ENCODE measurements at regions not wholly inside any gene's neighbourhood (a gene's known extent, or its start where the extent isn't known, plus 50 kb on each side); places are given as distances from the start of the nearest gene placed in this dataset.

DNA sequence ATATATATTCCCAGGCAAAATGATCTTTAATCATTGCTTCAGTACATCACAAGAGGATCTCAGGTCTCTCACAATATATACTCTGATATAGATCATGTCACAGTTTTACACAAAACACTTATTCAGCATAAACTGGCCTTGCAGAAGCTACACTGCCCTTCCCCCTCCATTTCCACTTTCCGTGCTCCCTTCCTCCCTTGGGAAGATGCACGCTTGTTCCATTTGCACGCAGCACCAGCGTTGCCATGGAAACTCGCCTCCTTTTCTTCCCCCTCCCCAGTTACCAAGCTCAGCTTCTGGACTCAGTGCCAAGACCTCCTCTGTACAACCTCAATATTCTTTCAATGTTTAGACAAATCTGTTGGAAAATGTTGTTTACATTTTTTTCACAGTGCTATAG lies 154.6 kb downstream of the RFPL4B start:
- Histone ChIP-seq H3K27me3 (ENCODE audit: insufficient read depth, low read depth, severe bottlenecking) (no peaks in the 10 kb centered on the region), H3K36me3 (no peaks in the 10 kb centered on the region), H3K27ac (no peak overlapping the region), H3K9me3 (ENCODE audit: severe bottlenecking) (no peaks in the 10 kb centered on the region), H3K4me3 (ENCODE audit: low read depth, low read length) (no peak overlapping the region)
- DNase-seq = no peak
- TF ChIP-seq, protein P1, sequence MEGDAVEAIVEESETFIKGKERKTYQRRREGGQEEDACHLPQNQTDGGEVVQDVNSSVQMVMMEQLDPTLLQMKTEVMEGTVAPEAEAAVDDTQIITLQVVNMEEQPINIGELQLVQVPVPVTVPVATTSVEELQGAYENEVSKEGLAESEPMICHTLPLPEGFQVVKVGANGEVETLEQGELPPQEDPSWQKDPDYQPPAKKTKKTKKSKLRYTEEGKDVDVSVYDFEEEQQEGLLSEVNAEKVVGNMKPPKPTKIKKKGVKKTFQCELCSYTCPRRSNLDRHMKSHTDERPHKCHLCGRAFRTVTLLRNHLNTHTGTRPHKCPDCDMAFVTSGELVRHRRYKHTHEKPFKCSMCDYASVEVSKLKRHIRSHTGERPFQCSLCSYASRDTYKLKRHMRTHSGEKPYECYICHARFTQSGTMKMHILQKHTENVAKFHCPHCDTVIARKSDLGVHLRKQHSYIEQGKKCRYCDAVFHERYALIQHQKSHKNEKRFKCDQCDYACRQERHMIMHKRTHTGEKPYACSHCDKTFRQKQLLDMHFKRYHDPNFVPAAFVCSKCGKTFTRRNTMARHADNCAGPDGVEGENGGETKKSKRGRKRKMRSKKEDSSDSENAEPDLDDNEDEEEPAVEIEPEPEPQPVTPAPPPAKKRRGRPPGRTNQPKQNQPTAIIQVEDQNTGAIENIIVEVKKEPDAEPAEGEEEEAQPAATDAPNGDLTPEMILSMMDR (IDR thresholded peaks at IDR 0.05; ENCODE audit: low read depth, low read length) = no peak

DNA sequence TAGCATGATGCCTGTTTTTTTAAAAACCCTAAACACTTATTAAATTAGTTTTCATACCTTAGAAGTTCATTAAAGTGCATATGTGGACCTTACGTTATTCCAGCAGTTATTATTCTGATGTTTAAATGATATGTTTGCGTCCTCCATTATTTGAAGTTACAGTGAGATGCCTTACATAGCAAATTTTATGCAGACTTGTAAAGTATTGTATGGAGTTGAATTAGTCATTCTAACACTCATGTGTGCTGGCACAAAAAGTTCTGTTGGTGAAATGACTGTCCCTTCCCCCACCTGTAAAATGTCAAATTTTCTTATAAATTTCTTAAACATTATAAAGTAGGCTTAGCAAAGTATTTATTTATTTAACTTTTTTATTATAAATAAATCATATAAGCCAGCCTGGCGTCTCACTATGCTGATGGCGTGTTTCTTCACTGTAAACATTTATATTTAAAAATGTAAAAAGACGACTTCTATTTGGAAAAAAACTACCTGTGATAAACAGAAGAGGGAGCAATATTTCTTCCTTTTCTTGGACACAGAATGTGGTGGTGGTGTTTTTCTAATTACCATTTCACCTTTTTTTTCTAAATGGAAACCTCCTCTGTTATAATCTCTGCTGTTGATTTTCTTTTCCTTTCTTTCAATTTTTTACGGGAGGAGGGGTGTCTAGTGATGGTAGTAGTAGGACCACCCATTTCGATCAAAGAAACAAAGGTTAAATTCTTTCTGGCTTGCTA lies 155.4 kb downstream of the RFPL4B start:
- no peak overlapping the region for H3K4me3 ChIP-seq (ENCODE audit: low read depth, low read length)
- H3K27ac ChIP-seq = no peak overlapping the region
- H3K9me3 ChIP-seq (ENCODE audit: severe bottlenecking) = no peaks in the 10 kb centered on the region
- H3K27me3 ChIP-seq (ENCODE audit: insufficient read depth, low read depth, severe bottlenecking) = no peaks in the 10 kb centered on the region
- TF ChIP-seq, protein P1 (IDR thresholded peaks at IDR 0.05; ENCODE audit: low read depth, low read length) = no peak
- H3K36me3 ChIP-seq = no peaks in the 10 kb centered on the region
- no peak for DNase-seq

DNA sequence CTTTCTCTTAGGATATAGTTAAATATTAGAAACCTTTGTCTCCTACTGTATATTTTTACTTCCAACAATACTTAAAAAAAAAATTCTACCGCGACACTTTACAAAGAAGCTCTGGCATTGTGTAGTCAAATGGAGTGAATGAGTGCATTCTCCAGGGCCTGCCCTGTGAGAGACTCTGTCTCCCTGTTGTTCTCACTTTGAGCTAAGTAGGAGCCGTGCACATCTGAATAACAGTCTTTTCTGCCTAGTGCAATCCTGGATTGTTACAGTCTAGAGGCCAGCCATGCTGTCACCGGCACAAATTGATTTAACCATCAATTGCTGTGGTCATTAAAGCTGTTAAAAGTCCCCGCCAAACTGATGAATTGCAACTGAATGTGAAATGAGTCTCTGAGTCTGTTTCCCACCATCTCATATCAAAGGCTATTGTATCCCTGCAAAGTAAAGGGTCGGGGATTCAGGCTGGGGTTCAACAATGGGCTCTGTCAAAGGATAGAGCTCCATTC lies 156.0 kb downstream of the RFPL4B start:
- Histone ChIP-seq H3K27ac (no peak overlapping the region), H3K27me3 (ENCODE audit: insufficient read depth, low read depth, severe bottlenecking) (no peaks in the 10 kb centered on the region), H3K9me3 (ENCODE audit: severe bottlenecking) (no peaks in the 10 kb centered on the region), H3K36me3 (no peaks in the 10 kb centered on the region), H3K4me3 (ENCODE audit: low read depth, low read length) (no peak overlapping the region)
- TF ChIP-seq, protein P1 (IDR thresholded peaks at IDR 0.05; ENCODE audit: low read depth, low read length) = no peak
- DNase-seq = no peak

DNA sequence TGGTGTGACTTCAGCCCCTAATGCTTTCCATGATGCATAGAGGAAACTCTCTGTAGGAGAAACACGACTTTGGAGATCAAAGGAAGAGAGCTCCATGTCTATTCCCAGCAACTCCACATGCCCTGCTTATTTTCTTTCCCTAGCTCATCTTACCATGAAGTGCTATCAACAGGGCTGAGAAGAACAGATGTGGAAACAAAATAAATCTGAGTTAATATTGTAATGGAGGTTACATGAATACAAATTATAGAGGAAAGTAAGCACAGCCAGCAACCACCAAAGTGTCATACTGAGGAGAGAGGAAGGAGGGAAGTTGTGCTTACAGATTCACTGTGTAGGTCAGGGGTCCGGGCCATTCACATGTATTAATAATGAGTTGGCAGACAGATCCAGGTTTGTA lies 157.5 kb downstream of the RFPL4B start:
- DNase-seq = no peak
- H3K36me3 ChIP-seq = no peaks in the 10 kb centered on the region
- H3K27me3 ChIP-seq (ENCODE audit: insufficient read depth, low read depth, severe bottlenecking) = no peaks in the 10 kb centered on the region
- no peaks in the 10 kb centered on the region for H3K9me3 ChIP-seq (ENCODE audit: severe bottlenecking)
- TF ChIP-seq, protein P1 (IDR thresholded peaks at IDR 0.05; ENCODE audit: low read depth, low read length) = no peak
- H3K27ac ChIP-seq = no peak overlapping the region
- H3K4me3 ChIP-seq (ENCODE audit: low read depth, low read length) = no peak overlapping the region

DNA sequence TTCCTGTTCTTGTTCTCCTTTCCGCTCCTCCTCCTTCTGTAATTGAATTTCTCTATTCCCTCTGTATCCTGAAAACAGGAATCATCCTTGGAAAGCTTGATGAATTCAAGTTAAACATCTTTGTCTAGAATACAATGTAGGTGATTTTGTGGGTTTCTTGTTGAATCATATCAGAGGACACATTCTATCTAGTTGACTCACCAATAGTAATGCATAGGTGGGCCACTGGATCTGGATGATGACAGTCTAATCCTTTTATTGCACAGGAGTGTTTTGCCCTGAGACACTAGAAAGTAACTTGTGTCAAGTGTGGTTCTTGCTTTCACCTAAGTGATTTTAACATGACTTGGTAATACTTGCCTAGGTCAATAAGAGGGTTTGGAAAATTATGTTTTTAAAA lies 164.3 kb downstream of the RFPL4B start:
- Histone ChIP-seq H3K36me3 (no peaks in the 10 kb centered on the region), H3K27ac (no peak overlapping the region), H3K9me3 (ENCODE audit: severe bottlenecking) (no peaks in the 10 kb centered on the region), H3K4me3 (ENCODE audit: low read depth, low read length) (no peak overlapping the region), H3K27me3 (ENCODE audit: insufficient read depth, low read depth, severe bottlenecking) (no peaks in the 10 kb centered on the region)
- TF ChIP-seq, protein P1 (IDR thresholded peaks at IDR 0.05; ENCODE audit: low read depth, low read length) = no peak
- DNase-seq = no peak

DNA sequence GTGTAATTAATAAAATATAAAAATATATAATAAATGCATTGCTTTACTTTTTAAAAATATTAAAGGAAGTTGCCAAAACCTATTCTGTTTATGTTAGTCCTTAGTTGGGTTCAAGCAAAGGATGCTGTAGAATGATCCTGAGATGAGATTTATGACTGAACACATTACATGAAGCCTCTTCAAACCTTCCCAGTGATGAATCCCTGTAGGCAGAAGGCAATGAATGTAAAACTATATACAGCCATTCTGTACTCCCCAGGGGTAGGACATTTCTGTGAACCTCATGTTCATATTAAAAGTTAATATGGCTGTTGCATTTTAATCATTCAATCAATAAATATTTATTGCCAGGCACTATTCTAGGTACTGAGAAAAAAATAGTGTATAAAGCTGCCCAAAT lies 166.0 kb downstream of the RFPL4B start:
- TF ChIP-seq, protein P1 (IDR thresholded peaks at IDR 0.05; ENCODE audit: low read depth, low read length) = no peak
- Histone ChIP-seq H3K27ac (no peak overlapping the region), H3K4me3 (ENCODE audit: low read depth, low read length) (no peak overlapping the region), H3K27me3 (ENCODE audit: insufficient read depth, low read depth, severe bottlenecking) (no peaks in the 10 kb centered on the region), H3K9me3 (ENCODE audit: severe bottlenecking) (no peaks in the 10 kb centered on the region), H3K36me3 (no peaks in the 10 kb centered on the region)
- no peak for DNase-seq

All from WERI-Rb-1 (cell line).